Astrocyte (in vitro differentiated cells and primary cell): ENCODE measurements at regions not wholly inside any gene's neighbourhood (a gene's known extent, or its start where the extent isn't known, plus 50 kb on each side); places are given as distances from the start of the nearest gene placed in this dataset.

Source experiments
- DNase-seq: peaks from one replicate; pipeline ENCODE4 v3.0.0-alpha.2; 2010; ENCODE audit warnings: low read depth
- FAIRE-seq: peaks from 2 replicates; lab custom pipeline; 2011; peaks lifted over from hg19 to GRCh38; lab: Jason Lieb, UNC
- H2AFZ ChIP-seq: 2 replicates; pipeline ENCODE4 v1.6.0; 2012; ENCODE audit warnings: low read depth, low read length, inconsistent platforms
- H3K27ac ChIP-seq: 2 replicates; pipeline ENCODE4 v1.5.1; 2011; ENCODE audit warnings: low read depth, low read length, inconsistent platforms
- H3K27me3 ChIP-seq: 2 replicates; pipeline ENCODE4 v1.6.0; 2011; ENCODE audit warnings: low read length, inconsistent platforms; ENCODE audit not compliant: insufficient read depth
- H3K36me3 ChIP-seq: 2 replicates; pipeline ENCODE4 v1.5.1; 2011; ENCODE audit warnings: low read length, inconsistent platforms; ENCODE audit not compliant: insufficient read depth
- H3K4me1 ChIP-seq: 2 replicates; pipeline ENCODE4 v1.5.1; 2011; ENCODE audit warnings: low read length, inconsistent platforms; ENCODE audit not compliant: insufficient read depth
- H3K4me2 ChIP-seq: 2 replicates; pipeline ENCODE4 v1.6.0; 2012; ENCODE audit warnings: low read length, inconsistent platforms
- H3K4me3 ChIP-seq: 2 replicates; pipeline ENCODE4 v1.5.1; 2011; ENCODE audit warnings: low read depth, mild to moderate bottlenecking, low read length, inconsistent platforms; ENCODE audit not compliant: insufficient read depth
- H3K79me2 ChIP-seq: 2 replicates; pipeline ENCODE4 v1.6.0; 2012; ENCODE audit warnings: mild to moderate bottlenecking, low read length, inconsistent platforms; ENCODE audit not compliant: insufficient read depth
- H3K9ac ChIP-seq: 2 replicates; pipeline ENCODE4 v1.6.0; 2012; ENCODE audit warnings: mild to moderate bottlenecking, low read length, inconsistent platforms
- H3K9me3 ChIP-seq: 2 replicates; pipeline ENCODE4 v1.5.1; 2012; ENCODE audit warnings: low read depth, mild to moderate bottlenecking, low read length, inconsistent platforms; ENCODE audit not compliant: insufficient read depth
- H4K20me1 ChIP-seq: 2 replicates; pipeline ENCODE4 v1.6.0; 2012; ENCODE audit warnings: low read length, inconsistent platforms; ENCODE audit not compliant: insufficient read depth
- H3K27ac Mint-ChIP-seq: one replicate; pipeline ENCODE4 v1.8.0; 2021; ENCODE audit warnings: mild to moderate bottlenecking, mixed read lengths; ENCODE audit not compliant: unreplicated experiment
- H3K27me3 Mint-ChIP-seq: one replicate; pipeline ENCODE4 v1.8.0; 2021; ENCODE audit warnings: low read depth, mixed read lengths; ENCODE audit not compliant: unreplicated experiment
- H3K36me3 Mint-ChIP-seq: one replicate; pipeline ENCODE4 v1.8.0; 2021; ENCODE audit warnings: low read depth, mixed read lengths; ENCODE audit not compliant: unreplicated experiment
- H3K4me1 Mint-ChIP-seq: one replicate; pipeline ENCODE4 v1.8.0; 2021; ENCODE audit warnings: low read depth, mixed read lengths; ENCODE audit not compliant: unreplicated experiment
- H3K4me3 Mint-ChIP-seq: one replicate; pipeline ENCODE4 v1.8.0; 2021; ENCODE audit warnings: mild to moderate bottlenecking, moderate library complexity, mixed read lengths; ENCODE audit not compliant: unreplicated experiment
- H3K9me3 Mint-ChIP-seq: one replicate; pipeline ENCODE4 v1.8.0; 2021; ENCODE audit warnings: mild to moderate bottlenecking, mixed read lengths; ENCODE audit not compliant: unreplicated experiment
- CTCF ChIP-seq: IDR thresholded peaks from 2 replicates; pipeline ENCODE4 v1.5.1; 2011; ENCODE audit warnings: low read depth, mild to moderate bottlenecking, inconsistent platforms, low read length, moderate library complexity; ENCODE audit not compliant: insufficient read depth
- EZH2 ChIP-seq: IDR thresholded peaks from 2 replicates; pipeline ENCODE4 v1.6.1; 2012; ENCODE audit warnings: mild to moderate bottlenecking, low read length, inconsistent platforms; ENCODE audit not compliant: insufficient read depth

- no peaks in the 10 kb centered on the region for H3K36me3 Mint-ChIP-seq
- H3K4me1 Mint-ChIP-seq, result peaks cover 8% of the 10 kb centered on the region
- FAIRE-seq (no peak), DNase-seq (no peak)
- TF ChIP-seq CTCF, result no peak
- TF ChIP-seq EZH2, result no peak
- Histone ChIP-seq H3K9ac (no peak overlapping the region), H2AFZ (no peak overlapping the region), H3K27ac (no peak overlapping the region), H3K4me2 (no peak overlapping the region), H3K4me1 (peaks cover 9% of the 10 kb centered on the region), H3K9me3 (no peaks in the 10 kb centered on the region), H3K79me2 (no peaks in the 10 kb centered on the region), H3K4me3 (no peak overlapping the region), H3K27me3 (no peaks in the 10 kb centered on the region), H4K20me1 (no peaks in the 10 kb centered on the region), H3K36me3 (no peaks in the 10 kb centered on the region)
- no peak overlapping the region for H3K27ac Mint-ChIP-seq
- no peaks in the 10 kb centered on the region for H3K27me3 Mint-ChIP-seq
- no peak overlapping the region for H3K4me3 Mint-ChIP-seq
- no peaks in the 10 kb centered on the region for H3K9me3 Mint-ChIP-seq
These were observed 136.1 kb upstream of the FRMD6 start for GRCh38 chr14:51515611-51516010.

- Mint-ChIP-seq H3K4me1 (peaks cover 14% of the 10 kb centered on the region), H3K27me3 (no peaks in the 10 kb centered on the region), H3K9me3 (no peaks in the 10 kb centered on the region), H3K36me3 (no peaks in the 10 kb centered on the region), H3K4me3 (no peak overlapping the region), H3K27ac (no peak overlapping the region)
- no peak overlapping the region for H3K9ac ChIP-seq
- no peak for DNase-seq
- FAIRE-seq, result no peak
- H3K27ac ChIP-seq, result no peak overlapping the region
- no peaks in the 10 kb centered on the region for H3K36me3 ChIP-seq
- TF ChIP-seq CTCF, result no peak
- TF ChIP-seq EZH2, result no peak
- no peak overlapping the region for H3K4me2 ChIP-seq
- no peaks in the 10 kb centered on the region for H3K9me3 ChIP-seq
- H4K20me1 ChIP-seq, result no peaks in the 10 kb centered on the region
- H3K4me3 ChIP-seq, result no peak overlapping the region
- H3K4me1 ChIP-seq, result peaks cover 10% of the 10 kb centered on the region
- H2AFZ ChIP-seq, result no peak overlapping the region
- no peaks in the 10 kb centered on the region for H3K79me2 ChIP-seq
- no peaks in the 10 kb centered on the region for H3K27me3 ChIP-seq
These were observed 134.9 kb upstream of the FRMD6 start for GRCh38 chr14:51516706-51517395.

- no peak overlapping the region for H3K27ac ChIP-seq
- Mint-ChIP-seq H3K4me3 (no peak overlapping the region), H3K27me3 (no peaks in the 10 kb centered on the region), H3K36me3 (no peaks in the 10 kb centered on the region), H3K27ac (no peak overlapping the region), H3K4me1 (peaks cover 13% of the 10 kb centered on the region), H3K9me3 (no peaks in the 10 kb centered on the region)
- H3K4me2 ChIP-seq, result no peak overlapping the region
- peaks cover 10% of the 10 kb centered on the region for H3K4me1 ChIP-seq
- TF ChIP-seq CTCF, result no peak
- no peak for TF ChIP-seq EZH2
- no peaks in the 10 kb centered on the region for H3K36me3 ChIP-seq
- no peaks in the 10 kb centered on the region for H3K9me3 ChIP-seq
- FAIRE-seq (no peak), DNase-seq (no peak)
- no peak overlapping the region for H3K9ac ChIP-seq
- H3K27me3 ChIP-seq, result no peaks in the 10 kb centered on the region
- no peak overlapping the region for H3K4me3 ChIP-seq
- no peaks in the 10 kb centered on the region for H3K79me2 ChIP-seq
- H2AFZ ChIP-seq, result no peak overlapping the region
- no peaks in the 10 kb centered on the region for H4K20me1 ChIP-seq
These were observed 133.4 kb upstream of the FRMD6 start for GRCh38 chr14:51518280-51518679.
